GM23338 (cell line): ENCODE measurements at regions not wholly inside any gene's neighbourhood (a gene's known extent, or its start where the extent isn't known, plus 50 kb on each side); places are given as distances from the start of the nearest gene placed in this dataset.

ENCODE experiments used
- ATAC-seq: fragments of 200-7000 bp; cut with Tn5 transposase; 3 replicates; pipeline ENCODE4 v1.9.1; 2020
- DNase-seq: peaks from one replicate; pipeline ENCODE4 v3.0.0-alpha.2; 2015; ENCODE audit warnings: low spot score
- H2AFZ ChIP-seq: fragments of 200-600 bp; sonication (generic); 2 replicates; pipeline ENCODE4 v1.8.0; 2016; ENCODE audit warnings: antibody characterized with exemption, mild to moderate bottlenecking, moderate library complexity
- H3F3A ChIP-seq: fragments of 200-600 bp; sonication (generic); replicated peaks from 2 replicates; pipeline ENCODE4 v1.8.0; 2017; ENCODE audit warnings: antibody characterized with exemption, mixed run types, low read depth
- H3K27ac ChIP-seq: fragments of 200-600 bp; sonication (generic); 2 replicates; pipeline ENCODE4 v1.6.1; 2016; ENCODE audit warnings: low read depth
- H3K27me3 ChIP-seq: fragments of 200-600 bp; sonication (generic); 2 replicates; pipeline ENCODE4 v1.8.0; 2016; ENCODE audit warnings: mild to moderate bottlenecking, mixed run types, moderate library complexity; ENCODE audit not compliant: insufficient read depth
- H3K36me3 ChIP-seq: fragments of 200-600 bp; sonication (generic); 2 replicates; pipeline ENCODE4 v1.8.0; 2016; ENCODE audit warnings: mild to moderate bottlenecking; ENCODE audit not compliant: insufficient read depth
- H3K4me1 ChIP-seq: fragments of 200-600 bp; sonication (generic); 2 replicates; pipeline ENCODE4 v1.8.0; 2016; ENCODE audit warnings: mild to moderate bottlenecking, moderate library complexity; ENCODE audit not compliant: insufficient read depth
- H3K4me2 ChIP-seq: fragments of 200-600 bp; sonication (generic); 2 replicates; pipeline ENCODE4 v1.7.1; 2017; ENCODE audit warnings: mixed run types
- H3K4me3 ChIP-seq: fragments of 200-600 bp; sonication (generic); 2 replicates; pipeline ENCODE4 v1.6.1; 2016; ENCODE audit warnings: mixed run types
- H3K79me2 ChIP-seq: fragments of 200-600 bp; sonication (generic); replicated peaks from 2 replicates; pipeline ENCODE4 v1.8.0; 2017; ENCODE audit warnings: mild to moderate bottlenecking; ENCODE audit not compliant: insufficient read depth
- H3K9me2 ChIP-seq: fragments of 200-600 bp; sonication (generic); 2 replicates; pipeline ENCODE4 v1.8.0; 2017; ENCODE audit not compliant: insufficient read depth
- H4K20me1 ChIP-seq: fragments of 200-600 bp; sonication (generic); replicated peaks from 2 replicates; pipeline ENCODE4 v1.8.0; 2017; ENCODE audit warnings: mild to moderate bottlenecking; ENCODE audit not compliant: insufficient read depth
- H3K27ac Mint-ChIP-seq: 2 replicates; pipeline ENCODE4 v1.8.0; 2020; ENCODE audit warnings: inconsistent platforms, mild to moderate bottlenecking, moderate library complexity, mixed read lengths
- H3K27me3 Mint-ChIP-seq: 3 replicates; pipeline ENCODE4 v1.8.0; 2022; ENCODE audit warnings: low read depth, mild to moderate bottlenecking, moderate library complexity, mixed read lengths, inconsistent platforms; ENCODE audit not compliant: insufficient read depth, poor library complexity
- H3K36me3 Mint-ChIP-seq: 3 replicates; pipeline ENCODE4 v1.8.0; 2021; ENCODE audit warnings: low read depth, mild to moderate bottlenecking, inconsistent platforms, moderate library complexity, mixed read lengths
- H3K4me1 Mint-ChIP-seq: 3 replicates; pipeline ENCODE4 v1.8.0; 2020; ENCODE audit warnings: mild to moderate bottlenecking, inconsistent platforms, mixed read lengths
- H3K4me3 Mint-ChIP-seq: 3 replicates; pipeline ENCODE4 v1.8.0; 2021; ENCODE audit warnings: moderate library complexity, mild to moderate bottlenecking, inconsistent platforms, mixed read lengths
- H3K9me3 Mint-ChIP-seq: 3 replicates; pipeline ENCODE4 v1.8.0; 2020; ENCODE audit warnings: moderate library complexity, mild to moderate bottlenecking, inconsistent platforms, mixed read lengths
- CREB1 ChIP-seq: fragments of 250-450 bp; sonication (Bioruptor Pico); IDR thresholded peaks from 2 replicates; pipeline ENCODE4 v1.5.0; 2020; ENCODE audit warnings: low read depth, mild to moderate bottlenecking, moderate library complexity
- EZH2 ChIP-seq: fragments of 200-600 bp; sonication (generic); IDR thresholded peaks from one replicate; pipeline ENCODE4 v1.8.0; 2017; ENCODE audit warnings: antibody characterized with exemption, mild to moderate bottlenecking, low read depth; ENCODE audit not compliant: unreplicated experiment
- EZH2phosphoT487 ChIP-seq: fragments of 200-600 bp; sonication (generic); IDR thresholded peaks from one replicate; pipeline ENCODE4 v1.8.1; 2018; ENCODE audit warnings: antibody characterized with exemption; ENCODE audit not compliant: unreplicated experiment
- JUNB ChIP-seq: IDR thresholded peaks from one replicate; pipeline ENCODE4 v1.6.1; 2016; ENCODE audit warnings: antibody characterized with exemption; ENCODE audit not compliant: unreplicated experiment
- NANOG ChIP-seq: IDR thresholded peaks from 2 replicates; pipeline ENCODE4 v1.6.1; 2016; ENCODE audit warnings: antibody characterized with exemption, borderline replicate concordance
- POLR2AphosphoS5 ChIP-seq: IDR thresholded peaks from 2 replicates; pipeline ENCODE4 v1.6.1; 2016; ENCODE audit warnings: antibody characterized with exemption, low read depth
- STAT1 ChIP-seq: IDR thresholded peaks from one replicate; pipeline ENCODE4 v1.6.1; 2016; ENCODE audit warnings: antibody characterized with exemption; ENCODE audit not compliant: unreplicated experiment
- ZNF331 ChIP-seq: fragments of 250-450 bp; sonication (Bioruptor Pico); IDR thresholded peaks from 2 replicates; pipeline ENCODE4 v1.5.0; 2020; ENCODE audit warnings: low read depth, mild to moderate bottlenecking, moderate library complexity
- TF ChIP-seq, protein P1 (sequence below): IDR thresholded peaks from one replicate; pipeline ENCODE4 v1.6.1; 2018; ENCODE audit warnings: antibody characterized with exemption; ENCODE audit not compliant: unreplicated experiment
- TF ChIP-seq, protein P2 (sequence below), 2 experiments: fragments of 200-600 bp in 1 of 2; sonication (generic) in 1 of 2; conservative IDR thresholded peaks; 2 replicates each; pipeline versions ENCODE4 v1.5.1 to v1.6.1; 2016 to 2017; ENCODE audit warnings: antibody characterized with exemption in 2 of 2, low read depth in 2 of 2, mild to moderate bottlenecking in 2 of 2, moderate library complexity in 1 of 2
- TF ChIP-seq, protein P3 (sequence below): IDR thresholded peaks from 2 replicates; pipeline ENCODE4 v1.6.1; 2016; ENCODE audit warnings: antibody characterized with exemption
- TF ChIP-seq, protein P4 (sequence below): fragments of 250-450 bp; sonication (Bioruptor Pico); IDR thresholded peaks from 2 replicates; pipeline ENCODE4 v1.5.0; 2020; ENCODE audit warnings: mild to moderate bottlenecking, moderate library complexity

DNA sequence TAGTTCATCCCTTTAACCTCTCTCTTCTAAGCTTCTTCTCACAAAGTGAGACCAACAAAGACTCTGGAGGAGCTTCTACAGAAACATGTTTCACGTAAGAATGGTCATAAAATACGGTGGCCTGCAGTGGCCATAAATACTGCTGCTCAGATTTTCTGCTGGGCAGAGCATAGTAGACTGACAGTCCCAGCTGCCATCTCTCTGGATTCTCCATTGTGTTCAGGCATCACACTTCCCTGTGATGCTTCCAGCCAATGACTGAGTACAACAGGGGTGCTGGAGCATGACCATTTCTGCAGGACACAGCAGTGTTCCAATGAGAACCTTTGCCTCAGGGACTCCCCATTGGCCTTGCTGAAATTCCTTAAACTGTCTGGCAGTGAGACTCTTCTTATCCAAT lies 392.6 kb downstream of the MMUT start:
- no peaks in the 10 kb centered on the region for H3F3A ChIP-seq
- no peak for TF ChIP-seq CREB1 (CRISPR knock-in tag)
- TF ChIP-seq, protein P1, sequence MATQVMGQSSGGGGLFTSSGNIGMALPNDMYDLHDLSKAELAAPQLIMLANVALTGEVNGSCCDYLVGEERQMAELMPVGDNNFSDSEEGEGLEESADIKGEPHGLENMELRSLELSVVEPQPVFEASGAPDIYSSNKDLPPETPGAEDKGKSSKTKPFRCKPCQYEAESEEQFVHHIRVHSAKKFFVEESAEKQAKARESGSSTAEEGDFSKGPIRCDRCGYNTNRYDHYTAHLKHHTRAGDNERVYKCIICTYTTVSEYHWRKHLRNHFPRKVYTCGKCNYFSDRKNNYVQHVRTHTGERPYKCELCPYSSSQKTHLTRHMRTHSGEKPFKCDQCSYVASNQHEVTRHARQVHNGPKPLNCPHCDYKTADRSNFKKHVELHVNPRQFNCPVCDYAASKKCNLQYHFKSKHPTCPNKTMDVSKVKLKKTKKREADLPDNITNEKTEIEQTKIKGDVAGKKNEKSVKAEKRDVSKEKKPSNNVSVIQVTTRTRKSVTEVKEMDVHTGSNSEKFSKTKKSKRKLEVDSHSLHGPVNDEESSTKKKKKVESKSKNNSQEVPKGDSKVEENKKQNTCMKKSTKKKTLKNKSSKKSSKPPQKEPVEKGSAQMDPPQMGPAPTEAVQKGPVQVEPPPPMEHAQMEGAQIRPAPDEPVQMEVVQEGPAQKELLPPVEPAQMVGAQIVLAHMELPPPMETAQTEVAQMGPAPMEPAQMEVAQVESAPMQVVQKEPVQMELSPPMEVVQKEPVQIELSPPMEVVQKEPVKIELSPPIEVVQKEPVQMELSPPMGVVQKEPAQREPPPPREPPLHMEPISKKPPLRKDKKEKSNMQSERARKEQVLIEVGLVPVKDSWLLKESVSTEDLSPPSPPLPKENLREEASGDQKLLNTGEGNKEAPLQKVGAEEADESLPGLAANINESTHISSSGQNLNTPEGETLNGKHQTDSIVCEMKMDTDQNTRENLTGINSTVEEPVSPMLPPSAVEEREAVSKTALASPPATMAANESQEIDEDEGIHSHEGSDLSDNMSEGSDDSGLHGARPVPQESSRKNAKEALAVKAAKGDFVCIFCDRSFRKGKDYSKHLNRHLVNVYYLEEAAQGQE: no peak
- TF ChIP-seq JUNB: no peak
- TF ChIP-seq, protein P2, sequence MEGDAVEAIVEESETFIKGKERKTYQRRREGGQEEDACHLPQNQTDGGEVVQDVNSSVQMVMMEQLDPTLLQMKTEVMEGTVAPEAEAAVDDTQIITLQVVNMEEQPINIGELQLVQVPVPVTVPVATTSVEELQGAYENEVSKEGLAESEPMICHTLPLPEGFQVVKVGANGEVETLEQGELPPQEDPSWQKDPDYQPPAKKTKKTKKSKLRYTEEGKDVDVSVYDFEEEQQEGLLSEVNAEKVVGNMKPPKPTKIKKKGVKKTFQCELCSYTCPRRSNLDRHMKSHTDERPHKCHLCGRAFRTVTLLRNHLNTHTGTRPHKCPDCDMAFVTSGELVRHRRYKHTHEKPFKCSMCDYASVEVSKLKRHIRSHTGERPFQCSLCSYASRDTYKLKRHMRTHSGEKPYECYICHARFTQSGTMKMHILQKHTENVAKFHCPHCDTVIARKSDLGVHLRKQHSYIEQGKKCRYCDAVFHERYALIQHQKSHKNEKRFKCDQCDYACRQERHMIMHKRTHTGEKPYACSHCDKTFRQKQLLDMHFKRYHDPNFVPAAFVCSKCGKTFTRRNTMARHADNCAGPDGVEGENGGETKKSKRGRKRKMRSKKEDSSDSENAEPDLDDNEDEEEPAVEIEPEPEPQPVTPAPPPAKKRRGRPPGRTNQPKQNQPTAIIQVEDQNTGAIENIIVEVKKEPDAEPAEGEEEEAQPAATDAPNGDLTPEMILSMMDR (conservative IDR thresholded peaks at IDR 0.05; ENCODE audit: low read depth in 2 of 2): no peak
- TF ChIP-seq ZNF331: no peak
- no peak for TF ChIP-seq STAT1
- no peak for TF ChIP-seq POLR2AphosphoS5
- no peak for TF ChIP-seq NANOG
- TF ChIP-seq, protein P3, sequence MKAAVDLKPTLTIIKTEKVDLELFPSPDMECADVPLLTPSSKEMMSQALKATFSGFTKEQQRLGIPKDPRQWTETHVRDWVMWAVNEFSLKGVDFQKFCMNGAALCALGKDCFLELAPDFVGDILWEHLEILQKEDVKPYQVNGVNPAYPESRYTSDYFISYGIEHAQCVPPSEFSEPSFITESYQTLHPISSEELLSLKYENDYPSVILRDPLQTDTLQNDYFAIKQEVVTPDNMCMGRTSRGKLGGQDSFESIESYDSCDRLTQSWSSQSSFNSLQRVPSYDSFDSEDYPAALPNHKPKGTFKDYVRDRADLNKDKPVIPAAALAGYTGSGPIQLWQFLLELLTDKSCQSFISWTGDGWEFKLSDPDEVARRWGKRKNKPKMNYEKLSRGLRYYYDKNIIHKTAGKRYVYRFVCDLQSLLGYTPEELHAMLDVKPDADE: no peak
- TF ChIP-seq EZH2phosphoT487: no peak
- TF ChIP-seq, protein P4, sequence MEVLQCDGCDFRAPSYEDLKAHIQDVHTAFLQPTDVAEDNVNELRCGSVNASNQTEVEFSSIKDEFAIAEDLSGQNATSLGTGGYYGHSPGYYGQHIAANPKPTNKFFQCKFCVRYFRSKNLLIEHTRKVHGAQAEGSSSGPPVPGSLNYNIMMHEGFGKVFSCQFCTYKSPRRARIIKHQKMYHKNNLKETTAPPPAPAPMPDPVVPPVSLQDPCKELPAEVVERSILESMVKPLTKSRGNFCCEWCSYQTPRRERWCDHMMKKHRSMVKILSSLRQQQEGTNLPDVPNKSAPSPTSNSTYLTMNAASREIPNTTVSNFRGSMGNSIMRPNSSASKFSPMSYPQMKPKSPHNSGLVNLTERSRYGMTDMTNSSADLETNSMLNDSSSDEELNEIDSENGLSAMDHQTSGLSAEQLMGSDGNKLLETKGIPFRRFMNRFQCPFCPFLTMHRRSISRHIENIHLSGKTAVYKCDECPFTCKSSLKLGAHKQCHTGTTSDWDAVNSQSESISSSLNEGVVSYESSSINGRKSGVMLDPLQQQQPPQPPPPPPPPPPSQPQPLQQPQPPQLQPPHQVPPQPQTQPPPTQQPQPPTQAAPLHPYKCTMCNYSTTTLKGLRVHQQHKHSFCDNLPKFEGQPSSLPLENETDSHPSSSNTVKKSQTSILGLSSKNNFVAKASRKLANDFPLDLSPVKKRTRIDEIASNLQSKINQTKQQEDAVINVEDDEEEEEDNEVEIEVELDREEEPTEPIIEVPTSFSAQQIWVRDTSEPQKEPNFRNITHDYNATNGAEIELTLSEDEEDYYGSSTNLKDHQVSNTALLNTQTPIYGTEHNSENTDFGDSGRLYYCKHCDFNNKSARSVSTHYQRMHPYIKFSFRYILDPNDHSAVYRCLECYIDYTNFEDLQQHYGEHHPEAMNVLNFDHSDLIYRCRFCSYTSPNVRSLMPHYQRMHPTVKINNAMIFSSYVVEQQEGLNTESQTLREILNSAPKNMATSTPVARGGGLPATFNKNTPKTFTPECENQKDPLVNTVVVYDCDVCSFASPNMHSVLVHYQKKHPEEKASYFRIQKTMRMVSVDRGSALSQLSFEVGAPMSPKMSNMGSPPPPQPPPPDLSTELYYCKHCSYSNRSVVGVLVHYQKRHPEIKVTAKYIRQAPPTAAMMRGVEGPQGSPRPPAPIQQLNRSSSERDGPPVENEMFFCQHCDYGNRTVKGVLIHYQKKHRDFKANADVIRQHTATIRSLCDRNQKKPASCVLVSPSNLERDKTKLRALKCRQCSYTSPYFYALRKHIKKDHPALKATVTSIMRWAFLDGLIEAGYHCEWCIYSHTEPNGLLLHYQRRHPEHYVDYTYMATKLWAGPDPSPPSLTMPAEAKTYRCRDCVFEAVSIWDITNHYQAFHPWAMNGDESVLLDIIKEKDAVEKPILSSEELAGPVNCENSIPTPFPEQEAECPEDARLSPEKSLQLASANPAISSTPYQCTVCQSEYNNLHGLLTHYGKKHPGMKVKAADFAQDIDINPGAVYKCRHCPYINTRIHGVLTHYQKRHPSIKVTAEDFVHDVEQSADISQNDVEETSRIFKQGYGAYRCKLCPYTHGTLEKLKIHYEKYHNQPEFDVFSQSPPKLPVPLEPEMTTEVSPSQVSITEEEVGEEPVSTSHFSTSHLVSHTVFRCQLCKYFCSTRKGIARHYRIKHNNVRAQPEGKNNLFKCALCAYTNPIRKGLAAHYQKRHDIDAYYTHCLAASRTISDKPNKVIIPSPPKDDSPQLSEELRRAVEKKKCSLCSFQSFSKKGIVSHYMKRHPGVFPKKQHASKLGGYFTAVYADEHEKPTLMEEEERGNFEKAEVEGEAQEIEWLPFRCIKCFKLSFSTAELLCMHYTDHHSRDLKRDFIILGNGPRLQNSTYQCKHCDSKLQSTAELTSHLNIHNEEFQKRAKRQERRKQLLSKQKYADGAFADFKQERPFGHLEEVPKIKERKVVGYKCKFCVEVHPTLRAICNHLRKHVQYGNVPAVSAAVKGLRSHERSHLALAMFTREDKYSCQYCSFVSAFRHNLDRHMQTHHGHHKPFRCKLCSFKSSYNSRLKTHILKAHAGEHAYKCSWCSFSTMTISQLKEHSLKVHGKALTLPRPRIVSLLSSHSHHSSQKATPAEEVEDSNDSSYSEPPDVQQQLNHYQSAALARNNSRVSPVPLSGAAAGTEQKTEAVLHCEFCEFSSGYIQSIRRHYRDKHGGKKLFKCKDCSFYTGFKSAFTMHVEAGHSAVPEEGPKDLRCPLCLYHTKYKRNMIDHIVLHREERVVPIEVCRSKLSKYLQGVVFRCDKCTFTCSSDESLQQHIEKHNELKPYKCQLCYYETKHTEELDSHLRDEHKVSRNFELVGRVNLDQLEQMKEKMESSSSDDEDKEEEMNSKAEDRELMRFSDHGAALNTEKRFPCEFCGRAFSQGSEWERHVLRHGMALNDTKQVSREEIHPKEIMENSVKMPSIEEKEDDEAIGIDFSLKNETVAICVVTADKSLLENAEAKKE (CRISPR knock-in tag): no peak
- no peak for TF ChIP-seq EZH2
- H3K36me3 Mint-ChIP-seq: no peaks in the 10 kb centered on the region
- H3K4me2 ChIP-seq: no peak overlapping the region
- no peaks in the 10 kb centered on the region for H3K36me3 ChIP-seq
- H3K27ac ChIP-seq: no peak overlapping the region
- no peaks in the 10 kb centered on the region for H3K9me3 Mint-ChIP-seq
- H3K79me2 ChIP-seq: no peaks in the 10 kb centered on the region
- no peak overlapping the region for H3K27ac Mint-ChIP-seq
- H3K9me2 ChIP-seq: peaks cover 5% of the 10 kb centered on the region
- H3K4me1 ChIP-seq: no peaks in the 10 kb centered on the region
- DNase-seq (no peak), ATAC-seq (no peak)
- no peaks in the 10 kb centered on the region for H3K27me3 Mint-ChIP-seq
- no peak overlapping the region for H3K4me3 ChIP-seq
- H4K20me1 ChIP-seq: no peaks in the 10 kb centered on the region
- H3K4me1 Mint-ChIP-seq: no peaks in the 10 kb centered on the region
- no peak overlapping the region for H3K4me3 Mint-ChIP-seq
- H3K27me3 ChIP-seq: no peaks in the 10 kb centered on the region
- H2AFZ ChIP-seq: no peak overlapping the region
